SU-DHL-6 (cell line): ENCODE measurements at regions not wholly inside any gene's neighbourhood (a gene's known extent, or its start where the extent isn't known, plus 50 kb on each side); places are given as distances from the start of the nearest gene placed in this dataset.

Experiments used
- H2AFZ ChIP-seq: fragments of 200-600 bp; sonication (generic); 2 replicates; pipeline ENCODE4 v1.6.1; 2014; ENCODE audit warnings: low read depth, mild to moderate bottlenecking, moderate library complexity, mixed read lengths, antibody characterized with exemption, low read length; ENCODE audit not compliant: severe bottlenecking
- H3F3A ChIP-seq: fragments of 200-600 bp; shearing (Covaris generic); 2 replicates; pipeline ENCODE4 v1.6.0; 2016; ENCODE audit warnings: antibody characterized with exemption, mild to moderate bottlenecking; ENCODE audit not compliant: insufficient read depth
- H3K27ac ChIP-seq: fragments of 200-600 bp; sonication (generic); 2 replicates; pipeline ENCODE4 v1.5.1; 2016; ENCODE audit warnings: low read depth, mild to moderate bottlenecking, low read length, moderate library complexity, mixed read lengths
- H3K27me3 ChIP-seq: fragments of 200-600 bp; sonication (generic), shearing (Covaris generic); 2 replicates; pipeline ENCODE4 v1.6.0; 2014; ENCODE audit warnings: mild to moderate bottlenecking, low read length
- H3K36me3 ChIP-seq: fragments of 200-600 bp; sonication (generic); 2 replicates; pipeline ENCODE4 v1.6.1; 2014; ENCODE audit warnings: mild to moderate bottlenecking, low read length, mixed read lengths
- H3K4me2 ChIP-seq: fragments of 300-600, 200-600 bp; shearing (Covaris generic), sonication (generic); 2 replicates; pipeline ENCODE4 v1.6.0; 2014; ENCODE audit warnings: low read length, low read depth, mild to moderate bottlenecking; ENCODE audit not compliant: poor library complexity, severe bottlenecking
- H3K4me3 ChIP-seq: fragments of 200-600 bp; sonication (generic); 2 replicates; pipeline ENCODE4 v1.5.1; 2014; ENCODE audit warnings: antibody characterized with exemption, low read length, mild to moderate bottlenecking, mixed read lengths; ENCODE audit not compliant: insufficient read depth, poor library complexity, severe bottlenecking
- H3K79me2 ChIP-seq: fragments of 200-600 bp; sonication (generic); 2 replicates; pipeline ENCODE4 v1.6.1; 2014; ENCODE audit warnings: mild to moderate bottlenecking, low read length, moderate library complexity; ENCODE audit not compliant: insufficient read depth
- H3K9ac ChIP-seq: fragments of 200-600 bp; sonication (generic); 2 replicates; pipeline ENCODE4 v1.7.0; 2014; ENCODE audit warnings: mild to moderate bottlenecking, low read length
- H3K9me2 ChIP-seq: fragments of 200-600 bp; sonication (generic); replicated peaks from 2 replicates; pipeline ENCODE4 v1.6.1; 2014; ENCODE audit warnings: low read length; ENCODE audit not compliant: insufficient read depth
- H3K9me3 ChIP-seq: fragments of 200-600 bp; sonication (generic); 2 replicates; pipeline ENCODE4 v1.6.1; 2014; ENCODE audit warnings: low read length, mixed read lengths; ENCODE audit not compliant: insufficient read depth
- H4K20me1 ChIP-seq: fragments of 200-600 bp; sonication (generic); 2 replicates; pipeline ENCODE4 v1.6.1; 2014; ENCODE audit warnings: low read depth, mild to moderate bottlenecking, antibody characterized with exemption, low read length, moderate library complexity, mixed read lengths
- CTCF ChIP-seq: fragments of 200-600 bp; sonication (generic); IDR thresholded peaks from one replicate; pipeline ENCODE4 v1.5.1; 2017; ENCODE audit warnings: antibody characterized with exemption, mild to moderate bottlenecking, low read length, moderate library complexity; ENCODE audit not compliant: insufficient read depth, poor library complexity, severe bottlenecking
- EZH2phosphoT487 ChIP-seq: fragments of 200-600 bp; sonication (generic), shearing (Covaris generic); conservative IDR thresholded peaks from 2 replicates; pipeline ENCODE4 v1.6.1; 2018; ENCODE audit warnings: mild to moderate bottlenecking, antibody characterized with exemption, low read length, moderate library complexity, mixed read lengths

GRCh38 chr4:81923140-81923539 is 450.7 kb downstream of the HNRNPD start:
- Histone ChIP-seq H3K27me3 (no peaks in the 10 kb centered on the region), H3K4me3 (no peak overlapping the region), H3K9me3 (no peaks in the 10 kb centered on the region), H3F3A (no peaks in the 10 kb centered on the region), H3K9me2 (no peaks in the 10 kb centered on the region), H4K20me1 (no peaks in the 10 kb centered on the region), H3K27ac (no peak overlapping the region), H3K36me3 (no peaks in the 10 kb centered on the region), H3K79me2 (no peaks in the 10 kb centered on the region), H3K9ac (no peak overlapping the region), H2AFZ (no peak overlapping the region), H3K4me2 (no peak overlapping the region)
- TF ChIP-seq EZH2phosphoT487 (no peak), CTCF (no peak)

GRCh38 chr4:81922313-81922712 is 450.6 kb upstream of the RASGEF1B start:
- Histone ChIP-seq H3K4me2 (no peak overlapping the region), H3K9me2 (no peaks in the 10 kb centered on the region), H3K9me3 (no peaks in the 10 kb centered on the region), H3K36me3 (no peaks in the 10 kb centered on the region), H3F3A (no peaks in the 10 kb centered on the region), H3K4me3 (no peak overlapping the region), H3K27me3 (no peaks in the 10 kb centered on the region), H4K20me1 (no peaks in the 10 kb centered on the region), H3K79me2 (no peaks in the 10 kb centered on the region), H2AFZ (no peak overlapping the region), H3K9ac (no peak overlapping the region), H3K27ac (no peak overlapping the region)
- TF ChIP-seq EZH2phosphoT487 (no peak), CTCF (no peak)

GRCh38 chr4:81921751-81922159 is 450.0 kb upstream of the RASGEF1B start:
- no peaks in the 10 kb centered on the region for H4K20me1 ChIP-seq
- H3K27ac ChIP-seq: no peak overlapping the region
- H2AFZ ChIP-seq: no peak overlapping the region
- no peak overlapping the region for H3K9ac ChIP-seq
- H3K36me3 ChIP-seq: no peaks in the 10 kb centered on the region
- TF ChIP-seq CTCF (no peak), EZH2phosphoT487 (no peak)
- H3K27me3 ChIP-seq: no peaks in the 10 kb centered on the region
- H3K79me2 ChIP-seq: no peaks in the 10 kb centered on the region
- H3F3A ChIP-seq: no peaks in the 10 kb centered on the region
- H3K9me2 ChIP-seq: no peaks in the 10 kb centered on the region
- no peak overlapping the region for H3K4me2 ChIP-seq
- H3K9me3 ChIP-seq: no peaks in the 10 kb centered on the region
- H3K4me3 ChIP-seq: no peak overlapping the region
